22Rv1 (cell line): ENCODE measurements at regions not wholly inside any gene's neighbourhood (a gene's known extent, or its start where the extent isn't known, plus 50 kb on each side); places are given as distances from the start of the nearest gene placed in this dataset.

Experiments
- ZFX ChIP-seq: fragments of 450-650 bp; IDR thresholded peaks from 2 replicates; pipeline ENCODE4 v1.6.1; 2017; ENCODE audit warnings: antibody characterized with exemption, borderline replicate concordance
- TF ChIP-seq, protein P1 (sequence below): fragments of 450-650 bp; IDR thresholded peaks from 2 replicates; pipeline ENCODE4 v1.5.1; 2017; ENCODE audit warnings: mild to moderate bottlenecking

DNA sequence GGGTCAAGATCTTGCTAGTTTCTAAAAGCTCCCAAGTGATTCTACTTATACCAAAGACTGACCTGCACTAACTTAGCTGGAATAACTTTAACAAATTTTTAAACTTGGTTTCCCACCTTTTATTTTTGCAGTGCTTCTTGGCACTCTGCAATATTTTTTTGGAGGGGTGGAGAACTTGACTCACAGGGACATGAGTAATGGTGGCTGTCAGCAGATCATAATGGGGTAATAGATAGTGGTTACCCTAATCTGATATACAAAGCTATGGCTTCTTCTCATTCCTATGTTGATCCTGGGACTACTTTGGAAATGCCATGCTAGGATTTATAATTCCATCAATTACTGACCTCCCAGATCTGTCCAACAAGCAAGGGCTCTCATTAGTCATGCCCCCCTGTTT lies 295.7 kb downstream of the GPAT3 start:
- TF ChIP-seq, protein P1, sequence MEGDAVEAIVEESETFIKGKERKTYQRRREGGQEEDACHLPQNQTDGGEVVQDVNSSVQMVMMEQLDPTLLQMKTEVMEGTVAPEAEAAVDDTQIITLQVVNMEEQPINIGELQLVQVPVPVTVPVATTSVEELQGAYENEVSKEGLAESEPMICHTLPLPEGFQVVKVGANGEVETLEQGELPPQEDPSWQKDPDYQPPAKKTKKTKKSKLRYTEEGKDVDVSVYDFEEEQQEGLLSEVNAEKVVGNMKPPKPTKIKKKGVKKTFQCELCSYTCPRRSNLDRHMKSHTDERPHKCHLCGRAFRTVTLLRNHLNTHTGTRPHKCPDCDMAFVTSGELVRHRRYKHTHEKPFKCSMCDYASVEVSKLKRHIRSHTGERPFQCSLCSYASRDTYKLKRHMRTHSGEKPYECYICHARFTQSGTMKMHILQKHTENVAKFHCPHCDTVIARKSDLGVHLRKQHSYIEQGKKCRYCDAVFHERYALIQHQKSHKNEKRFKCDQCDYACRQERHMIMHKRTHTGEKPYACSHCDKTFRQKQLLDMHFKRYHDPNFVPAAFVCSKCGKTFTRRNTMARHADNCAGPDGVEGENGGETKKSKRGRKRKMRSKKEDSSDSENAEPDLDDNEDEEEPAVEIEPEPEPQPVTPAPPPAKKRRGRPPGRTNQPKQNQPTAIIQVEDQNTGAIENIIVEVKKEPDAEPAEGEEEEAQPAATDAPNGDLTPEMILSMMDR: no peak
- TF ChIP-seq ZFX: no peak
